GDM1 (cell line): ENCODE measurements at regions not wholly inside any gene's neighbourhood (a gene's known extent, or its start where the extent isn't known, plus 50 kb on each side); places are given as distances from the start of the nearest gene placed in this dataset.
"Not testable (repeated sequence)": the region's sequence is repeated elsewhere in the genome, so short reads cannot be mapped to it uniquely, and the experiment has no call there.

ENCODE experiments used
- DNase-seq: peaks from one replicate; lab custom pipeline; 2025; lab: John Stamatoyannopoulos, UW

- no peak for DNase-seq
Observed at GRCh38 chr2:118791483-118791882, 56.0 kb downstream of the EN1 start.

GRCh38 chr2:118786746-118787145 lies 60.7 kb downstream of the EN1 start:
- DNase-seq, result no peak

GRCh38 chr2:118784860-118785259 lies 62.6 kb downstream of the EN1 start:
- no peak for DNase-seq

DNA sequence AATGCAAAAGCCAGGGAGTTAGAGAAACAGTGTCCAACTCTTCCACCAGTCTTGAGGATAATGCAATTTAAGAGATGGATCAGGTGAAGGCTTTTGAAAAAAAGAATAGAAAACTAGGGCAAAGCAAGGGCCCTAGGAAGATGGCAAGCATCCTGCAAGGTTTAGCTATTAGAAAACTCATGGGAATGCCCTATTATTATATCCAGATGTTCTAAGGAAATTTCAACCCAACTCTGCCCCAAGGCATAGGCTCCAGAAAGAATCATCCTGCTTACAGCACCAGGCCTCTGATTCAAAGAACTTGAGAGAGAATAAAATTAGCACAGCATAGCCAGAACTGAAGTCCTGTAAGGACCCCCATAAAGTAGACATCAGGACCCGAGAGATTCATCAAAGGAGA lies 68.1 kb downstream of the EN1 start:
- DNase-seq, result no peak

GRCh38 chr2:118774458-118775133 lies 72.9 kb downstream of the EN1 start:
- no peak for DNase-seq

DNA sequence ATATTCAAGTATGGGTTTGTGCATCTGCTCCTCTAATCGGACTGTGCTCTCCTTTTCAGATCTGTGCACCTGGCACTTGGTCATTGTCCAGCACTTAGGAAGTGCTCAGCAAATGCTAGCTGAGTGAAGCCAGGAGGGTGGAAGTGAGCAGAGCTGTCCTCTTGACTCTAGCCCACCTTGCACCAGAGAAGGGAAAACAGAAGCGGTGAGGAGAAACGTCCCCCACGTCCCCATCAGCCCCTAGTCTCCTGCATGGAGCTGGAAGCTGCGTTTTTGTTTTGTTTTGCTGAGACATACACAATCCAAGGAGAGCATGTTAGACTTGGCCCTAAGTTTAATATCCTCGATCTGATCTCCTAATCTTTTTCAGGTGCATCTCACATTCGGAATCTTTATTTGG lies 73.6 kb downstream of the EN1 start:
- DNase-seq, result no peak

- no peak for DNase-seq
Observed at GRCh38 chr2:118772487-118773200, 74.8 kb downstream of the EN1 start.

DNA sequence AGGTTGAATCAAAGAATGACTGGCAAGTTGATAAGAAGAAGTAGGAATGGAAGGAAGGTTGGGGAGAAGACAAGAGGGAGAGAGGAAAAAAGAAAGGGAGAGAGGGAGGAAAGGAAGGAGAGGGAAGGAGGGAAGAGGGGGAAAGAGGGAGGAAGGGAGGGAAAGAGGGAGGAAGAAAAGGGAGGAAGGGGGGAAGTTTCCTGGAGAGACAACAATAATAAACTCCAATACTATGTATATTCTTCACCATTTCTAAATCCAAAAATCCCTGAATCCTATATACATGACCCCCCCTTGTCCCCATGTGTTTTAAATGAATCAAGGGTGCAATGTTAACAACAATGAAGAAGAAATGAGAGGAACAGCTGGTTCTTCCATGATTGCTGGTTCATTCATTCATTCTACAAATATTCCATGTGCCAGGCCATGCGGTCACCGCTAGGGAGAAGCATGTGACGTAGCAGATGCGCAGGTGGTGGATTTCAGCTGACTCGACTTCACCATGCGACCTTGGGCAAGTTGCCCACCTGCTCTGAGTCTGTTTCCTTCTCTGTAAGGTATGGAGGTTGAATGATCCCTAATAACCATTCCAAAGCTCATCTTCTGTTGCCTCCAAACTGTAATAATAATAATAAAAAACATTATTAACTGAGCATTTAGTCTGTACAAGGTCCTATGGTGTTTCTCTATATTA lies 77.6 kb downstream of the EN1 start:
- no peak for DNase-seq

GRCh38 chr2:118766871-118767270 lies 80.6 kb downstream of the EN1 start:
- DNase-seq, result no peak

DNA sequence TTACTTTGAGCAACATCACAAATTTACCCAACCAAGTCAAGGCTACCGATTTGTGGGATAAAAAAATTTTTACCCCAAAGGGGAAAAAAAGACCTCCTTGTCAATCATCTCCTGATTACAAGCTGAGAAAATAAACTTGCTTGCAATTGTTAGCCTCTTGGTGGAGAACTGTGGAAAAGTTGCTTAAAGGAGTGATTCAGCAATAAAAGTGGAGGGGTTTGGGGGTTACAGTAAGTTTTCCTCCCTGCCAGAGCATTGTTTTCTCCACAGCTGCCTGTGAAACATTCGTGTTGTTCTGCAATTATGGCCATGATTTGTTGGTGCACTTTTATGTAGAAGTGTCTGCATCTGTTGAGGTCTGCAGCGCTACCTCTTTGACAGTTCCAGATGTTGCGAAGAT lies 82.6 kb downstream of the EN1 start:
- DNase-seq, result no peak

GRCh38 chr2:118763797-118764196 lies 83.7 kb downstream of the EN1 start:
- no peak for DNase-seq

DNA sequence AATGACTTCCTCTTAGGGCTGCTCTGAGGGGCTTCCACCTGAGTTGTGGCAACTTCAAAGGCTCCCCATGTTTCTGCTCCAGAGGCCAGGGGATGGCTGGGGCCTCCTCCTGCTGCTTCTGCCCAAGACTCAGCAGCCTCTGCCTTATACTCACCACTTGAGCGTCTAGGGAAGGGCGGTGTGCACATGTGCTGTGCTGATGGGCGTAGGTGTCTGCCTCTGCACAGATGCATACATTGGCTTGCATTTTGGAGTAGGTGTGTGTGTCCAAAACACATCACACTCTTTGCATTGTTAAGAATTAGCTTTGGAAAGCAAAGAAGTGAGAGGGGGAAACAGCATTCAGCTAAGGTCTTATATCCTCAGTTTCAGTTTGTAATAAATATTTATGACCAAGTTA lies 85.2 kb downstream of the EN1 start:
- no peak for DNase-seq

- no peak for DNase-seq
Observed at GRCh38 chr2:118761771-118762170, 85.7 kb downstream of the EN1 start.

DNA sequence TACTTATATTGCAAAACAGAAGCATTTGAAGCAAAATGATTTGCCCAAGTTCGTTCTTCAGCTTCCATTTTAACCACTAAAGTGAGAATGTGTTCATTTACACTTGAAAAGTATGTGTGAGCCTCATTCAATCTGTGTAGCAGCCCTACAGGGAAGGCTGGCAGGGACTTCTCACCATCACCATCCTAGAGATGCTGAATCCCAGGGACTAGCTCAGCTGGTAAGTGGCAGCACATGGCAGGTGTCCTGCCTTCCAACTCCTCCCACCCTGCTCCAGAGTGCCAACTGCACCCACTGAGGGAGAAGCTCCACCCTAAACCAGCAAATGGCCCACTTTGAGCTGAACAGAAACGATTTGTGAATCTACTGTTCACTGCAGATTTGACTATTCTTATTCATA lies 91.5 kb downstream of the EN1 start:
- no peak for DNase-seq

- DNase-seq, result no peak
Observed at GRCh38 chr2:118755384-118755783, 92.1 kb downstream of the EN1 start.

- DNase-seq, result no peak
Observed at GRCh38 chr2:118752762-118753429, 94.6 kb downstream of the EN1 start.

DNA sequence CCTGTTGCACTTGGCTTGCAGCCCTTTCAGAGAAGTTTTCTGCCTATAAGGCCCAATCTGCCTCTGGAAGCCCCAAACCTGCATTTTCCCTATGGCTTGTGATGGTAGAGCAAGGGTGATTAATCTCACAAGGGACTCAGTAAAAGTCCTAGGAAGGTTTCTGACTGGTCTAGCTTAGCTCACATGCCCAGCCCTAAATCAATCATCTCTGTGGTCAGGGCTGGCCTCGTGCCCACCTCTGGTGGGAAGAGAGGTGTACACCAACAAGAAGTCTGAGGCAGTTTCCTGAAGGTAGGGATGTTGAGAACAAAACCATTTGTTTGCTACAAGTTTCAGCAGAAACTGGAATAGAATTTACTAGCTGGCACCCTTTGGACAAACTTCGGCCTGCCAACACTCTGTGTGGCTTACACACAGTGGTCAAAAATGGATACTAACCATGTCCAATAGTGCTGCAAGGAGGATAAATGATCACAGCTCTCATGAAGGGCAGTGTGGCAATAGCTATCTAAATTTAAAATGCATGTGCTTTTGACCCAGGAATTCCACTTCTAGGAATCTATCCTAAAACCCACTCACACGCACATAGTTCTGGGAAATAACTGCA lies 96.4 kb downstream of the EN1 start:
- DNase-seq, result no peak

DNA sequence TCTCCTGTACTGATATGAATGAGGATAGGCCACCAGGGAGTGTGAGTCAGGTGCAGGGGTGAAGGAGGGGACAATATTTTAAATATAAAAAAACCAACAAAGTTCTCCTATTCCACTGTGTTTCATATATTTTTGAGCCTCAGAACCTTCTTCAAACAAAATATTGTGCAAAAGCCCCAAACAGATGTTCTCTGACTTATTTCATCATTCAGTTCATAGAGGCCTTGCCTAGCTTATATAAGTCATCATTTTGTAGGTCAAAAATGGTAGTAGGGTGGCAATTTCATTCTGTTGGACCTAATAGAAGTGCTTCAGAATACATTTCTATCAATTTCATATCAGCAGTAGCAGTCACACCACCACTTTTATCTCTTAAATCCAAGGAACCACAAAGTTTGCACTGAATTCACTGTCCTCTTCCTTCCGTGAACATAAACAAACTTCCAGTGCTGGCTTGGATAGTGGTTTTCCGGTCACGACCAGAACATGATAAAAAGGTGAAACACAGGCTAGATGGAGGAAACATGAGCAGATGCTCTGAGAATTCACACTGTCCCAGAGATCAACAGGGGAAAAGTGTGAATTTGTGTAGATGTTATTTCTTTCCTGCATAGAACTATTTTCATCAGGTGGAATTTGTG lies 99.1 kb downstream of the EN1 start:
- no peak for DNase-seq

DNA sequence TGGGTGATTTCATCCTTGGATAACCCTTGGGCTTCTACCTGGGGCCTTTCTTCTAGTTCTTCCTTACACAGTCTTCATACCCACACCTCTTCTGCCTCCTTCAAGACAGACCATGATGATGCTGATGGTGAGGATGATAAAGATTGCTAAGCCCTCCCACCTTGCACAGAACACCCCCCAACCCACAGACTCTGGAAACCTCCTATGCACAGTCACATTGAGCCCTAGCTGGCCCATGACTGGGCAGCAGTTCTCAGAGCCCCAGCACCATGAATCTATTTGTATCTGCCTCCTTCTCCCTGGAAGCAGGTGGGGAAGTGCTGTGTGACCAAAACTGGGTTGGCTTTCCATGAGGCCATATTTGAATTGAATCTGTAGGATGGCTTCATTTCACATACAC lies 99.8 kb downstream of the EN1 start:
- no peak for DNase-seq

- DNase-seq, result no peak
Observed at GRCh38 chr2:118747066-118747465, 100.4 kb downstream of the EN1 start.

DNA sequence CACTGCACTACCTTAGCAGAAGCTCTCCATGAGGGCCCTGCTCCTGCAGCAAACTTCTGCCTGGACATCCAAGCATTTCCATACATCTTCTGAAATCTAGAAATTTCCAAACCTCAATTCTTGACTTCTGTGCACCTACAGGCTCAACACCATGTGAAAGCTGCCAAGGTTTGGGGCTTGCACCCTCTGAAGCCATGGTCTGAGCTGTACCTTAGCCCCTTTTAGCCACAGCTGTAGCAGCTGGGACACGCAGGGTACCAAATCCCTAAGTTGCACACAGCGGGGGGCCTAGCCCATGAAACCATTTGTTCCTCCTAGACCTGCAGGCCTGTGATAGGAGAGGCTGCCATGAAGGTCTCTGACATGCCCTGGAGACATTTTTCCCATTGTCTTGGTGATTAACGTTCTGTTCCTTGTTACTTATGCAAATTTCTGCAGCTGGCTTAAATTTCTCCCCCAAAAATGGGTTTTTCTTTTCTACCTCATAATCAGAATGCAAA lies 102.7 kb downstream of the EN1 start:
- DNase-seq, result not testable (repeated sequence)
